Stimulated activated CD4-positive, alpha-beta T cell treated with anti-CD3 and anti-CD28 coated beads, Interleukin-15, amount 100 ng/mL, for 1 hour (primary cell): ENCODE measurements at regions not wholly inside any gene's neighbourhood (a gene's known extent, or its start where the extent isn't known, plus 50 kb on each side); places are given as distances from the start of the nearest gene placed in this dataset.
"Not testable (repeated sequence)": the region's sequence is repeated elsewhere in the genome, so short reads cannot be mapped to it uniquely, and the experiment has no call there.

ENCODE experiments used
- DNase-seq, 2 donors: peaks; one replicate each; pipeline ENCODE4 v3.0.0-alpha.2; 2020; ENCODE audit warnings: low read depth in 1 of 2, low spot score in 1 of 2

- DNase-seq: no peak
These were observed 332.7 kb upstream of the RUNX1 start for GRCh38 chr21:35381743-35382310.

GRCh38 chr21:35380304-35380703 lies 331.2 kb upstream of the RUNX1 start:
- not testable (repeated sequence) for DNase-seq

GRCh38 chr21:35378881-35379280 lies 329.8 kb upstream of the RUNX1 start:
- no peak for DNase-seq

GRCh38 chr21:35377505-35378090 lies 328.5 kb upstream of the RUNX1 start:
- no peak for DNase-seq

GRCh38 chr21:35376406-35377135 lies 327.5 kb upstream of the RUNX1 start:
- no peak for DNase-seq

GRCh38 chr21:35375115-35375514 lies 326.0 kb upstream of the RUNX1 start:
- no peak for DNase-seq

- no peak for DNase-seq
These were observed 324.9 kb upstream of the RUNX1 start for GRCh38 chr21:35373998-35374397.

GRCh38 chr21:35372201-35372600 lies 323.1 kb upstream of the RUNX1 start:
- DNase-seq: no peak

- DNase-seq: no peak
These were observed 321.6 kb upstream of the RUNX1 start for GRCh38 chr21:35370671-35371070.

GRCh38 chr21:35370071-35370470 lies 321.0 kb upstream of the RUNX1 start:
- no peak for DNase-seq

- DNase-seq: no peak
These were observed 319.2 kb upstream of the RUNX1 start for GRCh38 chr21:35368326-35368725.

- no peak for DNase-seq
These were observed 318.5 kb upstream of the RUNX1 start for GRCh38 chr21:35367553-35367952.

GRCh38 chr21:35366394-35367080 lies 317.4 kb upstream of the RUNX1 start:
- no peak for DNase-seq

- no peak for DNase-seq
These were observed 314.4 kb upstream of the RUNX1 start for GRCh38 chr21:35363458-35363857.

- no peak for DNase-seq
These were observed 312.9 kb upstream of the RUNX1 start for GRCh38 chr21:35361988-35362387.

- DNase-seq: no peak
These were observed 311.9 kb upstream of the RUNX1 start for GRCh38 chr21:35360870-35361570.

GRCh38 chr21:35359076-35359475 lies 310.0 kb upstream of the RUNX1 start:
- no peak for DNase-seq

GRCh38 chr21:35358008-35358407 lies 308.9 kb upstream of the RUNX1 start:
- no peak for DNase-seq

GRCh38 chr21:35357041-35357780 lies 308.1 kb upstream of the RUNX1 start:
- DNase-seq: no peak

- DNase-seq: no peak
These were observed 305.0 kb upstream of the RUNX1 start for GRCh38 chr21:35354078-35354477.

GRCh38 chr21:35352793-35353192 lies 303.7 kb upstream of the RUNX1 start:
- DNase-seq: no peak
